SU-DHL-6 (cell line): ENCODE measurements at regions not wholly inside any gene's neighbourhood (a gene's known extent, or its start where the extent isn't known, plus 50 kb on each side); places are given as distances from the start of the nearest gene placed in this dataset.

Experiments used
- H2AFZ ChIP-seq: fragments of 200-600 bp; sonication (generic); 2 replicates; pipeline ENCODE4 v1.6.1; 2014; ENCODE audit warnings: low read depth, mild to moderate bottlenecking, moderate library complexity, mixed read lengths, antibody characterized with exemption, low read length; ENCODE audit not compliant: severe bottlenecking
- H3F3A ChIP-seq: fragments of 200-600 bp; shearing (Covaris generic); 2 replicates; pipeline ENCODE4 v1.6.0; 2016; ENCODE audit warnings: antibody characterized with exemption, mild to moderate bottlenecking; ENCODE audit not compliant: insufficient read depth
- H3K27ac ChIP-seq: fragments of 200-600 bp; sonication (generic); 2 replicates; pipeline ENCODE4 v1.5.1; 2016; ENCODE audit warnings: low read depth, mild to moderate bottlenecking, low read length, moderate library complexity, mixed read lengths
- H3K27me3 ChIP-seq: fragments of 200-600 bp; sonication (generic), shearing (Covaris generic); 2 replicates; pipeline ENCODE4 v1.6.0; 2014; ENCODE audit warnings: mild to moderate bottlenecking, low read length
- H3K36me3 ChIP-seq: fragments of 200-600 bp; sonication (generic); 2 replicates; pipeline ENCODE4 v1.6.1; 2014; ENCODE audit warnings: mild to moderate bottlenecking, low read length, mixed read lengths
- H3K4me2 ChIP-seq: fragments of 300-600, 200-600 bp; shearing (Covaris generic), sonication (generic); 2 replicates; pipeline ENCODE4 v1.6.0; 2014; ENCODE audit warnings: low read length, low read depth, mild to moderate bottlenecking; ENCODE audit not compliant: poor library complexity, severe bottlenecking
- H3K4me3 ChIP-seq: fragments of 200-600 bp; sonication (generic); 2 replicates; pipeline ENCODE4 v1.5.1; 2014; ENCODE audit warnings: antibody characterized with exemption, low read length, mild to moderate bottlenecking, mixed read lengths; ENCODE audit not compliant: insufficient read depth, poor library complexity, severe bottlenecking
- H3K79me2 ChIP-seq: fragments of 200-600 bp; sonication (generic); 2 replicates; pipeline ENCODE4 v1.6.1; 2014; ENCODE audit warnings: mild to moderate bottlenecking, low read length, moderate library complexity; ENCODE audit not compliant: insufficient read depth
- H3K9ac ChIP-seq: fragments of 200-600 bp; sonication (generic); 2 replicates; pipeline ENCODE4 v1.7.0; 2014; ENCODE audit warnings: mild to moderate bottlenecking, low read length
- H3K9me2 ChIP-seq: fragments of 200-600 bp; sonication (generic); replicated peaks from 2 replicates; pipeline ENCODE4 v1.6.1; 2014; ENCODE audit warnings: low read length; ENCODE audit not compliant: insufficient read depth
- H3K9me3 ChIP-seq: fragments of 200-600 bp; sonication (generic); 2 replicates; pipeline ENCODE4 v1.6.1; 2014; ENCODE audit warnings: low read length, mixed read lengths; ENCODE audit not compliant: insufficient read depth
- H4K20me1 ChIP-seq: fragments of 200-600 bp; sonication (generic); 2 replicates; pipeline ENCODE4 v1.6.1; 2014; ENCODE audit warnings: low read depth, mild to moderate bottlenecking, antibody characterized with exemption, low read length, moderate library complexity, mixed read lengths
- EZH2phosphoT487 ChIP-seq: fragments of 200-600 bp; sonication (generic), shearing (Covaris generic); conservative IDR thresholded peaks from 2 replicates; pipeline ENCODE4 v1.6.1; 2018; ENCODE audit warnings: mild to moderate bottlenecking, antibody characterized with exemption, low read length, moderate library complexity, mixed read lengths
- TF ChIP-seq, protein P1 (sequence below): fragments of 200-600 bp; sonication (generic); IDR thresholded peaks from one replicate; pipeline ENCODE4 v1.5.1; 2017; ENCODE audit warnings: antibody characterized with exemption, mild to moderate bottlenecking, low read length, moderate library complexity; ENCODE audit not compliant: insufficient read depth, poor library complexity, severe bottlenecking

DNA sequence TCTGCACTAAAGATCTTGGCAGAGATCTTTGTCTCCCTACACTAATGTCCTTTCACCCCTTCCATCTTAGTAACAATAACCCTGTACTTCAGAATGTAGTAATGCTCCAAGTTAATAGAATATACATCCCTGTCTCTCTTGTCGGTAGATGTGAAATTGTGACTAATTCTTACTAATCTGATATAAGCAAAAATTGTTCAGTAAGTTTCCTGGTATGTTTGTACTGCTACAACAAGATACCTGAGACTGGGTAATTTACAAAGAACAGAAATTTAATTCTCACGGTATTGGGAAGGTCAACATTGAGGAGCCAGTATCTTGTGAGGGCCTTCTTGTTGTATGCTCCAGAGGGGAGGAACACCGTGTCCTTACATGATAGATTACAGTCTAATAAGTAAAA lies 1686.6 kb upstream of the CDH9 start:
- Histone ChIP-seq H2AFZ (no peak overlapping the region), H3K4me2 (no peak overlapping the region), H4K20me1 (no peaks in the 10 kb centered on the region), H3K4me3 (no peak overlapping the region), H3K27ac (no peak overlapping the region), H3F3A (no peaks in the 10 kb centered on the region), H3K36me3 (no peaks in the 10 kb centered on the region), H3K9ac (no peak overlapping the region), H3K9me2 (no peaks in the 10 kb centered on the region), H3K79me2 (no peaks in the 10 kb centered on the region), H3K9me3 (no peaks in the 10 kb centered on the region), H3K27me3 (no peaks in the 10 kb centered on the region)
- no peak for TF ChIP-seq EZH2phosphoT487
- TF ChIP-seq, protein P1, sequence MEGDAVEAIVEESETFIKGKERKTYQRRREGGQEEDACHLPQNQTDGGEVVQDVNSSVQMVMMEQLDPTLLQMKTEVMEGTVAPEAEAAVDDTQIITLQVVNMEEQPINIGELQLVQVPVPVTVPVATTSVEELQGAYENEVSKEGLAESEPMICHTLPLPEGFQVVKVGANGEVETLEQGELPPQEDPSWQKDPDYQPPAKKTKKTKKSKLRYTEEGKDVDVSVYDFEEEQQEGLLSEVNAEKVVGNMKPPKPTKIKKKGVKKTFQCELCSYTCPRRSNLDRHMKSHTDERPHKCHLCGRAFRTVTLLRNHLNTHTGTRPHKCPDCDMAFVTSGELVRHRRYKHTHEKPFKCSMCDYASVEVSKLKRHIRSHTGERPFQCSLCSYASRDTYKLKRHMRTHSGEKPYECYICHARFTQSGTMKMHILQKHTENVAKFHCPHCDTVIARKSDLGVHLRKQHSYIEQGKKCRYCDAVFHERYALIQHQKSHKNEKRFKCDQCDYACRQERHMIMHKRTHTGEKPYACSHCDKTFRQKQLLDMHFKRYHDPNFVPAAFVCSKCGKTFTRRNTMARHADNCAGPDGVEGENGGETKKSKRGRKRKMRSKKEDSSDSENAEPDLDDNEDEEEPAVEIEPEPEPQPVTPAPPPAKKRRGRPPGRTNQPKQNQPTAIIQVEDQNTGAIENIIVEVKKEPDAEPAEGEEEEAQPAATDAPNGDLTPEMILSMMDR, result no peak

DNA sequence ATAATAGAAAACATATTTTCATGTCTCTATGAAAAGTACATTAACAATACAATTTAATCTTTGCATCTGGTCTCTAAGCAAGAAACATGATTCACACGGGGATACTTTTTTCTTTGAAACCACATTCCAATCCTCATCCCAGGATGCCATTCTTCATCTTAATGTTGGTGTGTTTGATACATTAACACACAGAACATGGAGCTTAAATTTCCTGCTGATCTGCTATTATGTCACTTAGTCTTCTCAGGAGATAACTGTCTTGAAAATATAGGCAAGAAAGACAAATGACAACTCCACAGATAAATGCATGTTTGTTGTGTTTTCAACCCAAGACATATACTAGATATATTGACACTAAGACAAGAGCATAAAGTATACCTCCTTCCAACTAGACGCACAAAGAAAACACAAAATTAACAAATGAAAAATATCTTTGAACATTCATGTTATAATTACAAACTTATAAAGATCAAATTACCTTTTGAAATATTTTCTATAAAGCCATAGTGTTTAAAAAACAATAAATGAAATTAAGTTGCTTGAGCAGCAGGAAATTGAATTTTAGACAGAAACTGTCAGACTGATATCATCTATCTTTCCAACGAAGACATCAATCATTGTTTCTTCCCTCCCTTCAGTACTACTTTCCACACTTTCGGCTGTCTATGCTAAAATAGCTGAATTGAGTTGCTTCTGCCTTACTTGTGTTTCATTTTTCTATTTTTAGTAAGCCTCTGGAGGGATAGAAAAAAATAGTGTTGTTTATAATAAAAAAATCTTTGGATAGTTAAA lies 1676.7 kb upstream of the CDH9 start:
- Histone ChIP-seq H3K4me2 (no peak overlapping the region), H4K20me1 (no peaks in the 10 kb centered on the region)
- no peak for TF ChIP-seq EZH2phosphoT487
- TF ChIP-seq, protein P1, result no peak

DNA sequence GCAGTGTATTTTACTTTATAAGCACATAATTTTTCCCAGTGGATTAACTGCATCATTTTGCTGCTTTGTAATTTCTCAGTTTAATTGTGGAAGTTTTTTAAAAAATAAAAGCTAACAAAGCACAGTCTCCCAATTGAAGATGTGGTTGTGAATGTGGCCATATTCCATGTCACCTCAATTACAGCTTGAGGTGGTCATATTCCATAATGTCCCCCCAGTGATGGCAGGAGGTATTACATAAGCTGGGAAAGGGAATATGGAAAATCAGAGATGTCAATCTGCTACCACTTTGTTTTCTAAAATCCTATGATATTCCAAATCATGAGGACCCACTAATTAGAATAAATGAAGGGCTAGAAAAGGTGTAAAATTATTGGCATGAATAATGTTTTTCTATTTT lies 1672.0 kb upstream of the CDH9 start:
- Histone ChIP-seq H3K4me3 (no peak overlapping the region), H3K36me3 (no peaks in the 10 kb centered on the region), H3K9me3 (no peaks in the 10 kb centered on the region), H2AFZ (no peak overlapping the region), H3K79me2 (no peaks in the 10 kb centered on the region), H3K9ac (no peak overlapping the region), H3F3A (no peaks in the 10 kb centered on the region), H3K27ac (no peak overlapping the region), H3K9me2 (no peaks in the 10 kb centered on the region), H3K27me3 (no peaks in the 10 kb centered on the region), H3K4me2 (no peak overlapping the region), H4K20me1 (no peaks in the 10 kb centered on the region)
- TF ChIP-seq, protein P1, result no peak
- TF ChIP-seq EZH2phosphoT487, result no peak

More for the DNA sequence above, 1676.7 kb upstream of the CDH9 start:
- H3K79me2 ChIP-seq, result no peaks in the 10 kb centered on the region
- no peak overlapping the region for H3K27ac ChIP-seq
- H3F3A ChIP-seq, result no peaks in the 10 kb centered on the region
- no peak overlapping the region for H3K9ac ChIP-seq
- H3K27me3 ChIP-seq, result no peaks in the 10 kb centered on the region
- H3K9me3 ChIP-seq, result no peaks in the 10 kb centered on the region
- no peak overlapping the region for H3K4me3 ChIP-seq
- H3K9me2 ChIP-seq, result no peaks in the 10 kb centered on the region
- H3K36me3 ChIP-seq, result no peaks in the 10 kb centered on the region
- peak overlapping the region; percentile 11 for H2AFZ ChIP-seq
